Left kidney (tissue), 1 donor: ENCODE measurements at regions not wholly inside any gene's neighbourhood (a gene's known extent, or its start where the extent isn't known, plus 50 kb on each side); places are given as distances from the start of the nearest gene placed in this dataset.
"Not testable (repeated sequence)": the region's sequence is repeated elsewhere in the genome, so short reads cannot be mapped to it uniquely, and the experiment has no call there.

ENCODE experiments used
- DNase-seq: peaks from one replicate; pipeline ENCODE4 v3.0.0-alpha.2; 2013

DNA sequence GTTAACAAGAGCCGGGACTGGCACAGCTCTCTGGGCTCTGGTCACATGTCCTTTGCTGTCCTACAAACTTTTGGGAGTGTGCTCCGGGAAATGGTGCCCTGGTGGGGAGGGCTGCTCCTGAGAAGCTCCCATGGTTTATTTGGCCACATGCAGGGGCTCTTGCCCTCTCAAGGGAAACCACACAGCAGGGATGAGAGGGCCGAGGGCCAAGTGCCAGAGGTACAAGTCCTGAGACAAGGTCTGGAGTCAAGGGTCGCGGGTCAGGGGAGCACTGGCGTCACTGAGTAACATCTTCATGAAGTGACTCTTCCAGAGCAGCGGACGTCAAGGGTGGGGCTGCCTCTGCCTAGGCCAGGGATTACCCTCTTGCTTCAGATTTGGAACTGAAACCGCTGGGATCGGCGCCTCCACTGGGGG is 1160.6 kb downstream of the TBC1D22A start:
- DNase-seq = no peak

DNA sequence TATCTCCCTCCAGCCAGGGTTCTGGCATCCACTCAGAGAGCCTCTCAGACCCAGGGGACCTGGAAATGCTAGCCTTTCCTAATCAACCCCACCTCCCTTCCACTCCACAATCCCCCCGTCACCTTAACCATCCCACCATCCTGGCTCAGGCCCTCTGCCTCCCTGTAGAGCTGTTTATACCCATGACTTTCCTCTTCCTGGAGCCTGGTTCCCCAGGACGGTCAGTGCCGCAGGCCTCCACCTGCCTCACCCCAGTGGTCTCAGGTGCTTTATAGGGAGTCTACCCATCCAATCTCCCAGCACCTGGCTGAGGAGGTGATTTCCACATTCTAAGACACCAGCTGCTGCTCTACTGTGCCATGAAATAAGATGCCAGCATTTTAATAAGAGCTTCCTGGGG is 1159.5 kb downstream of the TBC1D22A start:
- DNase-seq = no peak

DNA sequence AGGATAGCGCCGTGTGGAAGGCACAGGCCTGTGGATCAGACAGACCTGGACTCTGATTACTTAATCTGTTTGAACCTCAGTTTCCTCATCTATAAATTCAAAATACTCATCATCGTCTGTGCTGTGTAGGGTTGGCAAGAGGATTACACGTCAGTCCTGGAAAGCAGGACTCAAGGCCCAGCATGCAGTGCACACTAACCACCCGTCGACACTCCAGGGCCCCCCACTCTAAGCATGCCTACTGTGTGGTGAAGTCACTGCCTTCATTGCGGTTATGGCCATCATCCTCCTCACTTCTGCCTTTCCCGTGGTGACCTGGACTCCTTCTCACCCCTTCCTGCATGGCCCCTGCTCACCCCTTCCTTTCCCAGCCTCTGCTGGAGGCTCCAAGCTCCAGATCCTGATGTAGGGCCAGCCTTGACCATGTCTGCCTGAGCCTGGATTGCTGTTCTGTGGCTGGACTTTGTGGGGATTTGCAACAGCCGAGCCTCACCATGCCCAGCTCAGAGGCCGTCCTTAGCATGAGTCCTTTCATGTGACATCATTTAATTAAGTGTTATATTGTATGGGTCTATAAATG is 1158.0 kb downstream of the TBC1D22A start:
- no peak for DNase-seq

DNA sequence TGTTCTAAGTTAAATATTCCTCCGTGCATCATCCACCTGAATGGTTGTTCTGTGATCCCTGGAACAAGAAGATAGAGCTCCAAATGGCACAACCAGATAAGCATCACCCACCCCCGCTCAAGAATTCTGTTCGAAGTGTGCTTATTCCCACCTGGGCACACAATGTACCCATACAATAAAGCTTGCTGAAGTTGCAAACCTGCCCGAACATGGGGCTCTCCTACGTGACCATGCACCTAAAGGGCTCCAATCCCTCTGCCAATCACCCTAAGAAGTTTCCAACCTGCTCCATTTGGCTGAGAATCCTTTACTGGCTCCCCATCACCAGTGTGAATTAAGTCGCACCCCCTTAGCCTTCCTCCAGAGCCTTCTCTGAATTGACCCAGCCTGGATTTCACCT is 1157.4 kb downstream of the TBC1D22A start:
- DNase-seq = no peak

DNA sequence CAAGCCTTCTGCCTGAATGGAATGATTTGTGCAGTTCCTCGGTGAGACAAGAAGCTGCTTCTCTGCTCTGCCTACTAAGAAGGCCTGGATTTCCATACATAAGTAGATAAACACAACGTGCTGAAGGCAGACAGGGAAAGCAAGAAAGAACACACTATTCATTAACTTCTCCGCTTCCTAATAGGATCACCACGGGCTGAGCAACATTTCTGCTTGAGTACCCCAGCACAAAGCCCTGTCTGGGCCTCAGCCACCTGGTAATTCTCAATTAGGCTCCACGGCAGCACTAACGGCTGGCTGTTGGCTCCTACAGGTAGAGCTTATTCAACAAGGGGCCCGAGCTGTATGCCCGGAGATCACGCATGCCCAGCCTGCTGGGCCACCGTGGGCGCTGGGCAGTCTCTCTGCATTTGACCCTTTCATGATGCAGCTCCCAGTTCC is 1156.6 kb downstream of the TBC1D22A start:
- peak; percentile 53 for DNase-seq

DNA sequence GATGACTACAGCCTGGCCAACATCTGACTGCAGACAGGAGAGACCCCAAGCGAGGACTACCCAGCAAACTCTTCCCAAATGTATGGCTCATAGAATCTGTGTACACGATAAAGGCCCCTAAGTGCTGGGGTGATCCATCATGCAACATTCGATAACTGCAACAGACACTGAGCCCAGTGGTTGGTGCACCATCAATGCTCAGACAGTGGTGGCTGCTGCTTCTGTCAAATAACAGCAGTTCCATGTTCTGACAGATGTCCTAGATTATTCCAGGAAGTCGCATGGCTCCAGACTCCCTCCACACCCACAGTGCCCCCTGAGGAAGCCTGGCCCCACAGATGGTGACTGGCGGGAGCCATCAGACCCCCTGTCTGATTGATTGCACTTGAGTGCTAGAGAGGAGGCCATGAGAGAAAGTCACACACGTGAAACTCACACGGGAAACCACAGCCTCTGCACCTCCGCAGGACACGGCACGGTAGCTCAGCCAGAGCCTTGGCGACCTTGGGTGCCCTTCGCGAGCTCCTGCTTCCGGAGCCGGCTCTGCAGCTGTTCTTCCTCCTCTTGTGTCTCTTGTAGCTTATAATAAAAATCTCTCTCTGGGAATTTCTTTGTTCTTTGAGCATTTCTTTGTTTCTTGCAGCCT is 1155.9 kb downstream of the TBC1D22A start:
- DNase-seq = peak; percentile 32

DNA sequence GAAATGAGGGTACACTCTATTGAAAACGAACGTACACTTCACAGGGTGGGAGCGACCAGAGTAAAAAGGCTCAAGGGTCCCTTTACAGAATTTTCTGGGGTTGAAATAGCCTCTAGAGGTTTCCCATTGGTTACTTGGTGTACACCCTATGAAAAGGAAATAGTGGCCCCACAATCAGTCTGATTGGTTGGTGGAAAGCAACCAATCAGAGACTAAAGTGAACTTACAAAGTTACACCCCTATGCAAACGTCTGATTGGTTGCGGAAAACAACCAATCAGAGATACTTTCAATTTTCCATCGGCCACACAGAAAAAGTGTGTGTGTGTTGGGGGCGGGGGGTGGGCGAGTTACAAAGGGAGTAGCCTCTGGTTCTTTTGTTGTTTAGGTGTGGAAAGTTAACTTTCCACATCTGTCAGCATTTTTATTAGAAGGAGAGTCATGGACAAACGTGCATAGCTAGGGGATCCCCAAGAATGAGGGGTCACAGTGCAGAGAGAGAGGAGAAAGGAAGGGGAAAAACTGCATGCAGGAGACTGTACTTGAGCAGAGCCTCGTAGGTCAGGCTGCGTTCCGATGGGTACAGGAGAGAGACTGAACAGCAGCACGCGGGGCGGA is 1152.1 kb downstream of the TBC1D22A start:
- no peak for DNase-seq

DNA sequence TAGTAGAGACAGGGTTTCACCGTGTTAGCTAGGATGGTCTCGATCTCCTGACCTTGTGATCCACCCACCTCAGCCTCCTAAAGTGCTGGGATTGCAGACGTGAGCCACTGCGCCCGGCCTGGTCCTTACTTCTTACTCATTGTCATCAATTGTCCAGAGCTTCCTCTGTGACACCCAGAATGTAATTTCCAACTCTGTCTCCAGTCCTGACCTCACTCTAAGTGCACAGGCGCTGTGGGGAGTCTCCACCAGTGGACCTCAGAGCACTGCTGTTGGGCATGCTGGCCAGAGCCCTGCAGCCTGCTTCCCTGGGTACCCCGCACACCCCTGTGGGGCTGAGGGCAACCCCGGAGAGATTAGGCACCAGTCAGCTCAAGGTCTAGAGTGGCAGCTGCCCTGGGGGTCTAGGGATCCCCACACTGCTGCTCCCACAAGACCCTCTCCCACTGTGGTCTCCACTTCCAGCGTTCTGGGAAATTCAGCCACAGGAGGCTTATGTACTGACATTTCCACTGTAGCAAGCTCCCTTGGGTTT is 1140.3 kb downstream of the TBC1D22A start:
- no peak for DNase-seq

DNA sequence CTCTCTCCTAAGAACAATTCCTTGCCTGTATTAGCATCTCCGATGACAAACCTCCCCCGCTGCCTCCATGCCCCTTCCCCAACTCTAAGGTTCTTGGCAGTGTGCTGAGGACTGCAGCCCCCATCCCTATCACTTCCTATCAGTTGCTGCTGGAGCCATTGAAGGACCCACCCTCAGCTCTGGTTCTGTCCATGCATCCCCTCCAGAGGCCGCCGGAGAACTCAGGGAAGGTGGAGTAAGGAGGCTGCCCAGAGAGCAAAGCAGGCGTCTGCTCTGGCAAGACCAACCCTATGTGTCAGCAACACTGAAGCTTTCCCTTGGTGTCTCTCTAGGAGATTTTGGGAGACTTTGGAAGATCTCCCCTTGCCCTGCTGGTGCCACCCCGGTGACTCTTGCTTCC is 1139.5 kb downstream of the TBC1D22A start:
- DNase-seq = no peak

DNA sequence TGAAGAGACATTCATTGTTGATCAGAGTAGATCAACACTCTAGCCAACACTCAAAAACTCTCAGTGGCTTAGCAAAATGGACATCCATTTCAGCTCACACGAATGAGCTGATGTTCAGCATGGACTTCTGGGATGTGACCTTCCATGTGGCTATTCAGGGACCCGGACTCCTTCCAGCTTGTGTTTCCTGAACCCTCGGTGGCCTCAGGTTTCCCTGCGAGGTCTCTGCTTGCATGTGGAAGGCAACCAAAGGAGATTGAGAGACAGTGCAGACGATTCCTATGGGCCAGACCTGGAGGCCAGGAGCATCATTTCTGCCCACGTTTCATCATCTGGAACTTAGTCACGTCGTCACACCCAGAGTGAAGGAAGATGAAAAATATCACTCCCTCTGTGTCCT is 1137.4 kb downstream of the TBC1D22A start:
- no peak for DNase-seq

DNA sequence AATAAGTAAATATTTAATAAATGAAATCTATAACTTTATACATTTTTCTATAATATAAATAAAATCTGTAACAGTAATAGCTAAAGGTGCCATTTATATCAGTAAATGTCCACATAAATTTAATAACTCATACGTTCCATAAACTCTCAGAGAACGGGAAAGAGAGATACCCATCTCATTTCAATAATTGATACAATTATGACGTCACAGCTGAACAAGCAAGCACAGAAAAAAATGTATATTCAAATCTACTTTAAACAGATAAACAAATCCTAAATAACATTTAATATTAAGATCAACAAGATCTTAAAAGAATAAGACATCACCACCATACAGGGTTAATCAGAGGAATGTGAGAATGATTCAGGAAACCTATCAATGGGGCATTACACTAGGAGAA is 1136.5 kb downstream of the TBC1D22A start:
- no peak for DNase-seq

DNA sequence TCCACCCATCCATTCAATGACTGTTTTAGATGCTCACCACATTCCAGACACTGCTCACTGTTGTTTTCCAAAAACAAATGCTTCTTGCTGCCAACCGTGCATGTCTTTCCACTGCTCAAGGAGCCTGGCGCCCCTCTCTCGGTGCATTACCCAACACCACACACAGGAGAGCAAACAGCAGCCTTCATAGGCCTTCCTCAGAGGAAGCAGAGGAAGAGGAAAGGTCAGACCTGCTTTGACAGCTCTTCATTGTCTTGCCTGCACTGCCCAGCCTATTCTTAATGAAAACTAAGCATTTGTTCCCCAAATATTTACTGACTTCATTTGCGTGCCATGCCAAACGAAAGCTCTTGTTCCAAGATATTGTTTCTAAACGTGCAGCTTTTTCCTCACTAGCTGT is 1129.2 kb downstream of the TBC1D22A start:
- DNase-seq = no peak

DNA sequence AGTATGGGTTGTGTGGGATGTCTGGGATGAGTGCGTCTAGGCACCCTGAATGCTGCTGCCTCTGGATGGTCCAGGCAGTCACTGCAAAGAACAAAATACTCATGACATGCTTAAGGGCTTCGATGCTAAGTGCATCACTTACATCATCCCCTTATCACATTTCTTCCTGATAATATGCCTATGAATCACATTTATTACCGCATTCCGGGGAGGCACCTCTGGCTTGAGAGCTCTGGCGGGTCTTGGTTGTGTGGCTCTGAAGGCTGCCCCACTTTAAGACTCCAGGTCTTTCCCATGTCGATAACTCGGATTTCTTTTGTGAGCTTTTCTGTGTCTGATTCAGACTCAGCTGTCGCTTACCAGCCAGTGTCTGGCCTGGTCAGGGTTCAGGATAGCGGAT is 1126.4 kb downstream of the TBC1D22A start:
- DNase-seq = no peak

DNA sequence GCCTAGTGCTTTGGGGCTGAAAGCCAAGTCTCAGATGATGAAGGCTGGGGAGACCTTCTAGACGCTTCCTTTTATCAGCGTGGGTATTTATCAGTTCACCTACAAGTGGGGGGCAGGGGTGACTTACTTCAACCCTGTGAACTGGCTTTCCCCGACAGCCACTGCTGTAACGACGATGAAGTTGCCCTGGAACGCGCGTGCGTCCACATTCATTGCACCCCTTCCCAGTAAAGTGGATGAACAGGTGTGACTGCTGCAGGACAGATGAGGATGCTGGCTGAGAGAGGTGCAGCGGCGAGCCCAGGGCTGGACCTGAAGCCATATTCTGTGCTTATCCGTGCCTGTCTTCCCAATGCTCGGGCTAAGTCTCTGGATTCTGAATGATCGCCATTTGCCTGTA is 1122.3 kb downstream of the TBC1D22A start:
- DNase-seq = no peak

DNA sequence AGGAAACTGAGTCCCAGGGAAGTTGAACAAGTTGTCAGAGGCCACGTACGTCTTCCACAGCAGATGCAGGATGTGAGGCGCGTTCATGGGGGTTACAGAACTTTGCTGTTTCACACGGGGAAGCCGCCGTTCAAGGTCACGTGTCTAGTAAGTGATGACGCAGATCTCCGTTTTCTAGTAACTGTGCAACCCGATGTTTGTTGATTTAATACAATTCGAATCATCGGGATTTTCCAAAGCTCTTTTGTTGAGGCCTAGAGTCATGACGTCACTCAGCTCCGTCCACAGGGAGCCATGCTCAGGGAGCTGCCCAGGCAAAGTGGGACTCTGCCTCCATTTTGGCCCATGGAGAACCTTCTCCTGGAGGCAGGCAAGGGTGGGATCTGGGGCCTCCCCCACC is 1121.8 kb downstream of the TBC1D22A start:
- no peak for DNase-seq

DNA sequence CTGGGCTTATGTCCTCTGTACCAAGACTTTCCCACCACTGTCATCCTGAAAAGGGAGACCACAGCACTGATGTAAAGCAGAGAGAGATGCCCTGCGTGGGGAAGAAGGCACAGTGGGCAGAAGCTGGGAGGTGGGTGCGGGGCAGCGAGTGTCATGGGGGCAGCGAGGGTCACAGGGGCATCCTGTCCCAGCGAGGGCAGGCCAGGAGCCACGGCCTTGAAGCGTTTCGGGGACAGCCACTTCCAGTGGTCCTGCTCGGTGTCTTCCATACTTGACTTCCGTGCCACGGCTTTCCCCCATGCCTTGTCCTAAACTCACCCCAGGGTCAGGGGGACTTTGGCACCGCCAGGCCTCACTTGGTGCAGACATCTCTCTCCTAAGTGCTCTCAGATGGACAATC is 1121.3 kb downstream of the TBC1D22A start:
- no peak for DNase-seq

DNA sequence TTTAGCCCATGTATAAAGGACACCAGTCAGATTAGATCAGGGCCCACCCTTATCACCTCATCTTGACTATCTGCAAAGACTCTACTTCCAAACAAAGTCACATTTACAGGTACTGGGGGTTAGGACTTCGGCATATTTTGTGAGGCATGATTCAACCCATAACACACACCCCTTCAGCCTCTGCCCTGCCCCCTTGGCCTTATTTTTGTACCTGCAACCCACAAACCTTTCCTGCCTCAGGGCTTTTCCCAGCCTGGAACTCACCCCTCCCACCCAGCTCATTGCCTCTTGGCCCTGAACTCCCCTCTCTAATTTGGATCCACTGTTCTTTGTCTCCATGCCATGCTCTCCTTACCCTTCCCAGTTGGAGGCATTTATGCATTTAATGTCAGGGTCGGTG is 1116.9 kb downstream of the TBC1D22A start:
- DNase-seq = no peak

DNA sequence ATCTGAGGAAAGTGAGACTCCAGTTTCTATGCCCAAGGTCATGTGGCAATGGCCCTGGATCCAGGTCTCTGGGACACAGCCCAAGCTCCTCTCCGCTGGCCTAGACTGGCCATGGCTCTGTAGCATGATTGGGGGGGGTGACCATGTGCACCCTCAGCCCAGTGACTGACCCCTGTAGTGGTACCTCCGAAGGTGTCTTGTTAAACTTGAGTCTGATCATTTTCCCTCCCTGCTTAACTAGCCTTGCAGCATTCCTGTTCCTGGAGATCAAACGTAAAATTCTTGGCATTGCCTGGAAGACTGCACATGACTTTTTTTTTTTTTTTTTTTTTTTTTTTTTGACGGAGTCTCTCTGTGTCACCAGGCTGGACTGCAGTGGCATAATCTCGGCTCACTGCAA is 1116.0 kb downstream of the TBC1D22A start:
- peak; percentile 37 for DNase-seq

DNA sequence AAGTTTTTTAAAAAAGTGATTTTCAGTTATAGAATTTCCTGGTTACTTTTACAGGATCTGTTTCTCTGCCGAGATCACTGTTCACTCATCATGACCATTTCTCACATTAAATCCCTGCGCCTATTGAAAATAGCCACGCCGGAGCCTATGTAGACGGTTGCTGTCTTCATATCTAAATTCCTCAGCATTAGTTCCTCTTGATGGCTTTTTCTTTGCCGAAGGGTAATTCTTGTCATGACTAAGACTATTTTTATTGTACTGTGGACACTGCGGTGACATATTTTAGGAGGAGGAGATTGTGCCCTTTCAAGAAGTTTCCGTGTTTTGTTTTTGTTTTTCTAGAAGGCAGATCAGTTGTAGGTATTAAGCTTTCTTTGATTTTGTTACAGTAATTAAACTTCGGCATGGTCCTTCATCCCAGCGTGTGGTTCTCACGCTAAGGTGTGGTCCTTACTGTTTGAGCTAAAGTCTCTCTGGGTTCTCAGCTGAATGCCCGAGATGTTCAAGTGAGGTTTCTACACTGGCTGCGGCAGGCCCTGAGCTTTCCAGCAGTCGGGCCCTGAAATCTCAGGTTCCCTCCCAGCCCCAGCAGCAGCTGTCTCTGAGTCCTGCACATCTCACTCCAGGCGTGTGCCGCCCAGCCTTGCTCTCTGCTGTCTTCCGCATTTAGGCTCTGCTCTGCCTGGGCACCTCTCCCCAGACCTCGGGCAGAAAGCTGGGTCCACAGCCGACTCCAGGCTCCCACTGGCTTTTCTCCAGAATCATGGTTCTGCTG is 1110.5 kb downstream of the TBC1D22A start:
- no peak for DNase-seq

DNA sequence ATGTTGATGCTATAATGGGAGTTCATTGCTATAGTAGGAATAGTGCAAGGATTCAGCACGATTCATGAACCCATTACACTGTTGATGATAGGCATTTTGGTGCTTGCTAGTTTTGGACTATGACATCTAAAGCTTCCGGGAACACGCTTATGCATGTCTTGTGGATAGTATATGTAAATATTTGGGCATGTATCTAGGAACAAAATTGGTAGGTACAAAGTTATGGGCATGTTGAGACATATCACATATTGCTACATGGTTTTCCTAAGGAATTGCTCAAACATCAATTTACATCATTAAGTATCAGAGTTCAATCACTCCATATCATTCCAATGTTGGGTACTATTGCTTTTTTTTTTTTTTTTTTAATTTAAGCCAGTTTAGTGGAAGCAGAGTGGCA is 1103.2 kb downstream of the TBC1D22A start:
- no peak for DNase-seq

DNA sequence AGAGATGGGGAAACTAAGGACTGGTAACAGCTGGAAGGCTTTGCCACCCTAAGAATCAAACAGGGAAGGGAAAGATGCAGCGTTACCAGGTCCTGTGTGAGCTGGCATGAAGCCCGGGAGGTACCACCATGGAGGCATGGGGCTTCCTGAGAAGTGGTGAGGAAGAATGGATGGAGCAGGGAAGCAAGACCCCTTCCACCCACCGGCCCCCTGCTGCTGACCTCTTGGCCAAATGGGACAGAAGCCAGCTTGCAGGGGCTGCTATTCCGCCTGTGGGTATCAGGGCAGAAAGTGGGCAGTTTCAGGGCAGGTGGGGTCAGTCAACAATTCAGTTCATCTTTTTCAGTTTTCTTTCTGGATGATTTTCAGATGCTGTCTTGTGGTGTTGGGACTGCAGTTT is 1099.9 kb downstream of the TBC1D22A start:
- no peak for DNase-seq

DNA sequence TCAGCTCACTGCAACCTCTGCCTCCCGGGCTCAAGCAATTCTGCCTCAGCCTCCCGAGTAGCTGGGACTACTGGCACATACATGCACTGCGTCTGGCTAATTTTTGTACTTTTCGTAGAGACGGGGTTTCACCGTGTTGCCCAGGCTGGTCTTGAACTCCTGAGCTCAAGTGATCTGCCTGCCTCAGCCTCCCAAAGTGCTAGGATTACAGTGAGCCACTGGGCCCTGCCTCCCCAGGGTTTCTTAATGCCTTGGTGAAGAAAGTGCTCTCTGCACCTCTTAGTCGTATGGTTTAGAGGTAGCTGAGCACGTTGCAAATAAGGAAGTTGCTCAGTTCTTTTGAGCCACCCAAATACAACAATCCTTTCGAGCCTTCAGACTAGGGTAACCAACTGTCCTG is 1098.5 kb downstream of the TBC1D22A start:
- not testable (repeated sequence) for DNase-seq
